T-helper 9 cell (primary cell): ENCODE measurements at regions not wholly inside any gene's neighbourhood (a gene's known extent, or its start where the extent isn't known, plus 50 kb on each side); places are given as distances from the start of the nearest gene placed in this dataset.
"Not testable (repeated sequence)": the region's sequence is repeated elsewhere in the genome, so short reads cannot be mapped to it uniquely, and the experiment has no call there.

Experiments
- DNase-seq: peaks from one replicate; pipeline ENCODE4 v3.0.0-alpha.2; 2020

DNA sequence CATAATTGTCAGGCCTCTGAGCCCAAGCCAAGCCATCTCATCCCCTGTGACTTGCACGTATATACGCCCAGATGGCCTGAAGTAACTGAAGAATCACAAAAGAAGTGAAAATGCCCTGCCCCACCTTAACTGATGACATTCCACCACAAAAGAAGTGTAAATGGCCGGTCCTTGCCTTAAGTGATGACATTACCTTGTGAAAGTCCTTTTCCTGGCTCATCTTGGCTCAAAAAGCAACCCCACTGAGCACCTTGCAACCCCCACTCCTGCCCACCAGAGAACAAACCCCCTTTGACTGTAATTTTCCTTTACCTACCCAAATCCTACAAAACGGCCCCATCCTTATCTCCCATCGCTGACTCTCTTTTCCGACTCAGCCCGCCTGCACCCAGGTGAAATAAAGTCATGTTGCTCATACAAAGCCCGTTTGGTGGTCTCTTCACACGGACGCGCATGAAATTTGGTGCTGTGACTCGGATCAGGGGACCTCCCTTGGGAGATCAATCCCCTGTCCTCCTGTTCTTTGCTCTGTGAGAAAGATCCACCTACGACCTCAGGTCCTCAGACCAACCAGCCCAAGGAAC, 692.1 kb downstream of the EFNA5 start:
- not testable (repeated sequence) for DNase-seq

DNA sequence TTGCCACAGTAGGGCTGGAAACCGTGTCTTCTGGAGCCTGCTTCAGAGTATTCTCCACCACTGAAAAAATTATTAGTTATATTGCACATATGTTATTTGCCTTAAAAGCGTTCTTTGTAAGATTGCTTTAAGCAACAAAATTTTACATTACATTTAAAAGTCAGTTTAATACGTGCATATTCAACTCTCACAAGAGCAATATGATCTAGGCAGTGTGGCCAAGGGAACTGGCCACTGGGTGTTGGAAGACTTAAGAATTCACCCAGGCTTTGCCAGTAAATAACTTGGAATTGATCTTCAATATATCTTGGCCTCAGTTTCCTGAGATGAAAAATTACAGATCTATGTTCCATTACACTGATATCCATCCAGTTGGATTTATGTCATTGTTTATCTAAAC, 694.4 kb downstream of the EFNA5 start:
- no peak for DNase-seq

GRCh38 chr5:106974272-106974671, 696.5 kb downstream of the EFNA5 start:
- no peak for DNase-seq

DNA sequence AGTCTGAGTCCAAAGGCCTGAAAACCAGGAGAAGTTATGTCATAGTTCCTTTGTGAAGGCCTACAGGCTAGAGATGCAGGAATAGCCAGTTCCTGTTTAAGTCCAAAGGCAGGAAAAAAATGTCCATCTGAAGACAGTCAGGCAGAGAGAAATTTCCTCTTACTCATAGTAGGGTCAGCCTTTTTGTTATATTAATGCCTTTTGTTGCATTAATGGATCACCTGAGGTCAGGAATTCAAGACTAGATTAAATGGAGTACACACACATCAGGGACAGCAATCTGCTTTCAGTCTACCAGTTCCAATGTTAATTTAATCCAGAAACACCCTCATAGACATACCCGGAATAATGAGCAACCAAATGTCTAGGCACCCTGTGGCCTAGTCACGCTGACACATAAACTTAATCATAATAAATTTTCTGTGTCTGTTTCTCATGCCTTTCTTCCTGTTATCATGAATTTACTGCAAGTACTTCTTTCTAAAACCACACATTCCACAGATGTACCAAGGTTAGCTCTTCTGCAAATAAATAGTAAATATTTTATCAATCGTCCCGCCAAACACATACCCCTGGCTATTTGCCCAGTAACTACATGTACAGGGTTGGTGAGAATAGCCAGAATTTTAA, 703.9 kb downstream of the EFNA5 start:
- DNase-seq, result no peak

GRCh38 chr5:106964132-106964531, 706.6 kb downstream of the EFNA5 start:
- DNase-seq, result no peak

GRCh38 chr5:106963630-106964029, 707.1 kb downstream of the EFNA5 start:
- no peak for DNase-seq

DNA sequence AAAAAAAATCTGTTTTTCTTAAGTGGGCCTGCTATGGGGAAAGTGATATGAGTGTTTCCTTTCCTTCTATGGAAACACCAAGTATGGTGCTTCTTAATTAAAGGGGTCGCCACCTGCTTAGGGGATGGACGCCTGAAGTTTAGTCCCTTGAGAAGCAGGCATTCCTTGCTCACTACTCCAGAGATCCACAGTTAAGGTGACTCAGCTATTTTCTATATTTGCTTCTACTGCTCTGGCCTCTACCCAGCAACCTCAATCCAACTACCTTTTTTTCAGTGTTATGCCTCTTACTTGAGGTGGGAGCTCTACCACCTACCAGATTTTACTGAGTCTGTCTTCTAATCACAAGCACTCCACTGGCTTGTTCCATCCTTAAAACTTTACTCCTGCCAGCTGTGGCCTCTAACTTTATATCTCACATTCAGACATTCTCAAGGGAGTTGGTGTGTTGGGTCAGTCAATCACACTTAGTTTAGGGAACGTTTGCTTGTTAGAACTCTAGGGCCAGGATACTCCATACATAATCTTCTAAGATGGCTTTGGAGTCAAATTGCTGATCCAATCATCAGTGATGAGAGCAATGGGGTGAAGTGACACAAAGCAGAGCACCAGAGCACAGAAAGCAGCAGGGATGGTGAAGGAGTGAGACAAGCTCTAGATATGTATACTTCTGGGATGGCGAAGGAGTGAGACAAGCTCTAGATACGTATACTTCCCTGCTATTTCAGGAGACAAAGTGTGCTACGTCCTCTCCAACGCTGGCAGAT, 708.1 kb downstream of the EFNA5 start:
- DNase-seq, result no peak

DNA sequence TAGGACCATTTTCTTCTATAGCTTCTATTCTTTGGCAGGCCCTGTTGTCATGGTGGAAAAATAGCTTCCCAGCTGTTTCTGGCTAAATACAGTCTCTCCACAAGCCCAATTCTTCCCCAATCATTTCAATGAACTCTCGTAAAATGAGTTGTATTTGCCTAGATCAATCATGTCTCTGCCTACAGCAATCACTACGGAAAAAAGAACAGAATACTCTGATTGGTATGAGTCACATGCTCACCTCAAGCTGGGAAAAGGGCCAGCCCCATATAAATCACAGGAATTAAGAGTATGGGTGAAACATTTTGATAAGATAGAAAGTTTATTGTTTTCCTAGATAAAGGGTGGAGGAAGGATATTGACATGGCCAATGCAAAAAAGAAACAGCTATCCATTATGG, 711.4 kb downstream of the EFNA5 start:
- no peak for DNase-seq

DNA sequence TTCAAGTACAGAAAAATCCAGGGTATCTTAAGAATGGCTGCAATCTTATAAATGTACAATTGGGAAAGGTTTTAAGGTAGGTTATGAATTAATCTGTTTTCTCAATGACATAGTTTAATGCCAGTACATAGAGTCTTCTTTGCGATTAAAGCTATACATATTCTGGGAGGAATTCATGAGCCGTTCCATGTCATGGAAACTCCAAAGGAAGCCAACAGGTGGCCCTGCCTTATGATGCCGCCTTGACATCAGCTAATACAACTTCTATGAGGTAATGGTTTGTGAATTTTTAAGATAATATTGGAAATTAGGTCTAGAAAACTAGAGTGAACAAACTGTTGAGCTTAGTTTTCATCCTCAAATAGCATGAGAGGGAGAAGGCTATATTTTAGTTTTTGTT, 713.4 kb downstream of the EFNA5 start:
- no peak for DNase-seq

DNA sequence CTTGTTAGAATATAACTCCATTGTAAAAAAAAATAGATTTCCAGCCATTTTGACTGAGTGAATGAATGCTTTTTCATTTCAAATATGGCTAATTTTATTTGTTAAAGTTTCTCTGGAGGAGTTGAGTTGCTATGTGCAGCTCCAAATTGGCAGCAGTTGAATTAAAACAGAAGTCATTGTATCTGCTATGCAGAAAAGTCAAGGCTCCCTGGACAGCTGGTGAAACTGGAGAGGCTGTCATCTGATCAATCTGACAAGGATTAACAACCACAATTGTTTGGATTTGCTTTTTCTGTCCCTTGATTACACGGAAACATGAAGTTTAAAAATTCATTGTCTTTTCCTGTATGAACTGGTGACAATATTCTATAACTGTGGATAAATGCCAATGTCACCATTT, 713.9 kb downstream of the EFNA5 start:
- DNase-seq, result no peak

- no peak for DNase-seq
These were observed 714.5 kb downstream of the EFNA5 start for GRCh38 chr5:106956187-106956586.

- DNase-seq, result no peak
These were observed 729.8 kb downstream of the EFNA5 start for GRCh38 chr5:106940986-106941385.

GRCh38 chr5:106940301-106940846, 730.4 kb downstream of the EFNA5 start:
- DNase-seq, result no peak

DNA sequence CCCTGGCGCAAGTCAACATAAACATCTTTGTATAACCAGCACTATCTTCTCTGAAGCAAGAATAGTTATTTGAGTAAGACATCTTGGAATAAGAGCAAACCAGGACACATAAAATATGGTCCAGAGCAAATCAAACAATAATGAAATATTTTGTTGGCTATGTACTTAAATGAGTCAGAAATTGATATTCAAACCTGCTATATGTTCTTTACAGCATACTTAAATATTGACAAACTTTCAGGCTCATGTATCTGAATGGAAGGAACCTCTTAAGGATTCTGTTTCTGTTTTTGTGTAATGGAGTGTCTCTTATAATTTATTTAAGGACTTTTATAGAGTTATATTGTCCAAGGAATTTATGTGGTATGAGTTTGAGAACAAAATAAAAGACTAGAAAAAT, 747.3 kb downstream of the EFNA5 start:
- no peak for DNase-seq

DNA sequence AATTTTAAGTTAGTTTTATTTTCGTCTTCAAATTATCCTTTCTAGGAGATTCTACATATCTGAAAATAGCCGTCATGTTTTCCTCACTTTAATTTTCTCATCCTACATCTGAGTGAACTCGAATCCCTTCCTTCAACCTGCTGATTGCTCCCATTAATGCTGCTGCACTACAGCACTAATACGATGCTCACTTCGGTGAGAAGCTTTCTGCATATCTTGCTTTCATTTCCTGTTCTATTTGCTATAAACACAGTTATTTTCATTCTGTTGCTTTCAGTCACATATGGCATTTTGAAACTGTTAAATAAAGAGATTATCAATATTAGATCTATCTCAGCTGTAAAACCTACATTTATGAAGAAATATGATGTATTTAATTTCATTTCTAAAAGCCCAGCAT, 749.2 kb downstream of the EFNA5 start:
- DNase-seq, result no peak

- no peak for DNase-seq
These were observed 760.3 kb downstream of the EFNA5 start for GRCh38 chr5:106910486-106910885.

DNA sequence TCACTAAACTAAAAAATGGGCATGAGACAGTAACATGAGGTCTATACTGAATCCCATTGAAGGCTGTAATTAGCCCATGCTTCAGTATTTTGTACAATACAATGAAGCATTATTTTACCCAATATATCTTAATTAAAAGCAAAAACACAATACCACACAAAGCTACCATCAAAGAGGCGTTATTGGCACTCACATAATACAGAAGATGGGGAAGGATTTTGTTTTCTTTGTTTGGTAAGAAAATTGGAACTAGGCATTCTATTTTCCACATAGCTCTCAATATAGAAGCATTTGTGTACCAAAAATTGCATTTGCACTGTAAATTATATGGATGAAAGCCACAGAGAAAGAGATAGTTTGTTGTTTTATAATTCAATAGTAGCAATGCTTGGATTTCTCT, 761.0 kb downstream of the EFNA5 start:
- no peak for DNase-seq

DNA sequence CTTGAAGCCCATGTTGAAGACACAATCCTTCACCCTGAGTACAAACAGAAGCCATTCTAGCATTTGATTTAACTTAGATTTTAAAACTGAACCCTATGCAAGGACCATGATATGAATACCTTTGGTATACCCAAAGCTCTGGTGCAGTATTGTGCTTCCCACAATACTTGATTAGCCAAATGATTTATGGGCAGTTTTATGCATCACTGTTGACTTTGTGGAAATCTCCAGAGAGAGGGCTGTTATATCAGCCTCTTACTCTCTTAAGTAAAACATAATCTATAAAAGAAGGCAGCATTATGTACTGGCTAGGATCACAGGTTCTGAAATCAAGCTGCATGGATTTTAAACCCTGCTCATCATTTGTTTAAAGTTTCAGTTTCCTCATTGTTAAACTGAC, 762.8 kb downstream of the EFNA5 start:
- no peak for DNase-seq

DNA sequence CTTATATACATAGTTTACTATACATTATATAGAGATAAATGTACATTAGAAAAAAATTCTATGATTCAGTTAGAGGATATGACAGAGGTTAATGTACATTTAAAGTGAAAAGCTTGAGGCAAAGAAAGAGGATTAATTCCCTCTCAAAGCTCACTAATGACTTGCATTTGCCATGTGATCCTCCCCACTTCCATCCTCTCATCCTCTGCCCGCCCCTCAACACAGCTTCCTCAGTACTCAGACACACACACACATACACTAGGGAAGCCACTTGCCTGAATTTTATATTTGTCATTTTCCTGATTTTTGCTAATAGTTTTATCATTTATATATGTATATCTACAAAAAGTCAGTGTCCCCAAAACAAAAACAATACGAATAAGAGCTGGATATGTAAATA, 764.5 kb downstream of the EFNA5 start:
- no peak for DNase-seq

- DNase-seq, result no peak
These were observed 775.8 kb downstream of the EFNA5 start for GRCh38 chr5:106894964-106895363.

GRCh38 chr5:106882035-106882434, 788.7 kb downstream of the EFNA5 start:
- DNase-seq, result no peak

DNA sequence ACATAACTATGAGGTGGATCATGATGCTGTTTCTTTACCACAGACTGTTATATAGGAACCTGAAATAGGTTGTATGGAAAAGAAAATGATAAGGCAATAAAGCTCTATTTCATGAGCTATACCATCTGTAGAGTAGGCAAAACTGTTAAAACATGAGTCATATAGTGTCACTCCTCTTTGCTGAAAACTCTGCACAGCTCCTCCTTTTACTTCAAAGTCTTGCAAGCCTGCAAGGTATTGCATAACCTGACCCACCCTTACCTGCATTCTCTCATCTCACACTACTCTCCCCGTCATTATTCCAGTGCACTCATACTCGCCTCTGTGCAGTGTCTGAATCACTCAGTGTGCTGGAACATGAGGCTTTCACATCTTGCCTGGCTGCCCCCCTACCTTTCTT, 790.1 kb downstream of the EFNA5 start:
- no peak for DNase-seq

DNA sequence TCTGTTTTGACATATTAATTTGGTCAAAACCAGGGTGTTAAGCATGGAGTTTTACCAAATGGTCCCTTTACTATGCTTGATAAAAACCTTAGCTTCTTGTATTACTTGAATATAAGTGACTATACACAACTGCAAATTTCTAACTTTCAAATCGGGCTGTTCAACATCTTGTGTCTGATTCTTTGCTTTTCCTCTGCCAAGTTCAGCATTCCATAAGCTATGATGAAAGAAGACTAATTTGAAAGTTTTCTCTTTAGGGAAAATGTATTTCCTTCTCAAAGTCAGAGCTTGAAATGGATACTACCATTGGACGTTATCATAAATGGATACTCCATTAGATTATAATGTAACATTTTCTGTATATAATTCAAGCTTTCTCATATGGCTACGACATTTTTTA, 792.9 kb downstream of the EFNA5 start:
- no peak for DNase-seq

DNA sequence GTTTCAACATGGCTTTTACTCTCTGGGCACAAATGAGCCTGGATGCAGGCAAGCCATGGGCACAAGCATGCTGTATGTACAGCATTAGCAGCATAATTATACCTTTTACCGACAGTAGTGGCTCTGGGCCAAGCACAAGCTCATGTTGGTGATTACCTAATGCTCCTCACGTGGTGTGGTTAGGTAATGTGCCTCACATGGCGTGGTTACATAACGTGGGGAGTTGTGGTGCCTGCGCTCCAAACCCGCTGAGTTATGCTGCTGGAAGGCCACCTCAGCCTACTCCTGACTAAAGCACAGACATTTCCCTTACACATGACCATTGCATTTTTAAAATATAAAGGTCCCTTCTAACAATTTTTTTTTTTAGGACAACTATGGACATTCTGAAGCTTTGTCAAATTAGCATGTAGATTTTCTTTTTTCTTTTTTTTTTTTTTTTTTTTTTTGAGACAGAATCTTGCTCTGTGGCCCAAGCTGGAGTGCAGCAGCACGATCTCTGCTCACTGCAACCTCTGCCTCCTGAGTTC, 794.0 kb downstream of the EFNA5 start:
- DNase-seq, result no peak
